Skin epidermis (tissue), 12 donors: ENCODE measurements at regions not wholly inside any gene's neighbourhood (a gene's known extent, or its start where the extent isn't known, plus 50 kb on each side); places are given as distances from the start of the nearest gene placed in this dataset.

Experiments used
- H3K27ac ChIP-seq, 21 experiments: fragments of 200-600 bp; sonication (generic) in 11 of 21; one replicate each; pipeline ENCODE4 v1.5.0; 2020; ENCODE audit warnings: mild to moderate bottlenecking in 3 of 21, inconsistent platforms in 2 of 21, moderate library complexity in 2 of 21
- H3K4me3 ChIP-seq, 7 experiments: fragments of 200-600 bp; sonication (generic) in 2 of 7; one replicate each; pipeline ENCODE4 v1.5.0; 2020; ENCODE audit warnings: inconsistent platforms in 2 of 7, mild to moderate bottlenecking in 2 of 7, moderate library complexity in 1 of 7

DNA sequence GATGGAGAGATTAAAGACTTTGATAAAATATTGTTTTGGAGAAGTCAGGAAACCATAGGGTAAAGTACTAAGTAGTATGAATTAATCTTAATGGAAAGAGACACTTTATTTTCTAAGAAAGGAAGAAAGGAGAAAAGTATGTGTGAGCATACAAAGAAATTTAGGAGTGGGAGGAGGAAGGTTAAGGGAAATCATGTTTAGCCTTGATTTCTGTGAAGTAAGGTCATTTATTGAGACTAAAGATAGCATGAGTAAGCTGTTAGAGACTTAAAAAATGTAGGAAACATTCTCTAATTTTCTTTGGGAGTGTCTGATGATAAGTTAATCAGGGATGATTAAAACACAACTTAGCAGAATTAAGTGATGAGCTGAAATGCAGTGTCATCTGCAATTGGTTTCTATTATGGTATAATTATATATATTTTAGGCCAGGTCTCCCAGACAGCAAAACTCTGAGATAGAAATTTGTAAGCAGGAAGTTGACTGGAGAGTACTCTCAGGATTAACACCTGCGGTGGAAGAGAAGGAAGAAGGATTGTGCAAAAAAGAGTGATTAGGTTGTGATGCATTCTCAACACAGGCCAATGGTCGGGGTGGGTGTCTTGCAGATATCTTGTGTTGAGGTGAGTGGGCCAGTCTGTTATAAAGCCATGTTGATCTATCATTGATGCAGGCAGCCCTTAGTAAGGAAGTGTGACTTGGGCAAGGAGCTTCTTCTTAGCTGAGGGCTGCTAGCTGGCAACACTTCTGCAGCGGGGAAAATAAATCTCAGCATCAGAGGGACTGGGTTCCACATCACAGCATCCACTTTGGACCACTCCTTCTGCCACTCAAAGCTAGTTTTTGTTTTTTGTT lies 256.2 kb downstream of the AEBP2 start:
- H3K27ac ChIP-seq = no peak overlapping the region
- H3K4me3 ChIP-seq = no peak overlapping the region

DNA sequence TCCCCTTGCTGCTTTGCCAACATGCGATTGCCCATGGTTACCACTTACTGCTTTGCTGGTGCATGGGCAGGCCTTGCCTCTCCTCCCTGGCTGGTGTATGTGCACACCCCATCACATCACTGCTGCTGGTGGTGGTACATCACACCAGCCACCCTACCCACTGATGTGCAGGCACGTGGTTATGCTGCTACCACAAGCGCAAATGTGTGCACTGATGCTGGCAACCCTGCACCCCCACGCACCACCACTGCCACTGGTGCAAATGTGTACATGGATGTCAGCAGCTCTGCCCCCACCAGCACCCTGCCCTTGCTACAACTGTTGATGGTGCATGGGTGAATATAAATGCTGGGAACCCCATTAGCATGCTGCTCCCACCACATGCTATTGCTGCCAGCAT lies 261.7 kb downstream of the AEBP2 start:
- Histone ChIP-seq H3K27ac (no peak overlapping the region), H3K4me3 (no peak overlapping the region)

DNA sequence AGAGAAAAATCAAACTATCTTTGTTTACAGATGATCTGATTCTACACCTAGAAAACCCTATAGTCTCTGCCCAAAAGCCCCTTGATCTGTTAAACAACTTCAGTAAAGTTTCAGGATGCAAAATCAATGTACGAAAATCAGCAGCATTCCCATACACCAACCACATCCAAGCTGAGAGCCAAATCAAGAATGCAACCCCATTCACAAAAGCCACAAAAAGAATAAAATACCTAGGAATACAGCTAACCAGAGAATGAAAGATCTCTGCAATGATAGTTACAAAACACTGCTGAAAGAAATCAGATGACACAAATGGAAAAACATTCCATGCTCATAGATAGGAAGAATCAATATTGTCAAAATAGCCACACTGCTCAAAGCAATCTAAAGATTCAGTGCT lies 265.7 kb downstream of the AEBP2 start:
- no peak overlapping the region for H3K27ac ChIP-seq
- no peak overlapping the region for H3K4me3 ChIP-seq

DNA sequence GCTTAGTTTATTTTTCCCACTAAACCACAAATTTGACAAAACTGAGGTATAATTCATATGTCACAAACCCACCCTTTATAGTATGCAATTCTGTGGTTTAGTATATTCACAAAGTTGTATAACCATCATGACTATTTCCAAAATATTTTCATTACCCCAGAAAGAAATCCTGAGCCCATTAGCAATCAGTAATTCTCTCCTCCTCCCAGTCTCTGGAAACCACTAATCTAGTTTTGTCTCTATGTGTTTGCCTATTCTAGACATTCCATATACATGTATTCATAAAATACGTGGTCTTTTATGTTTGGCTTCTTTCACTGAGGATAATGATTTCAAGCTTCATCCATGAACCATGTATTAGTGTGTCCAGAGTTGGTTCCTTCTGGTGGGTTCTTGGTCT lies 267.6 kb downstream of the AEBP2 start:
- Histone ChIP-seq H3K4me3 (no peak overlapping the region), H3K27ac (no peak overlapping the region)

DNA sequence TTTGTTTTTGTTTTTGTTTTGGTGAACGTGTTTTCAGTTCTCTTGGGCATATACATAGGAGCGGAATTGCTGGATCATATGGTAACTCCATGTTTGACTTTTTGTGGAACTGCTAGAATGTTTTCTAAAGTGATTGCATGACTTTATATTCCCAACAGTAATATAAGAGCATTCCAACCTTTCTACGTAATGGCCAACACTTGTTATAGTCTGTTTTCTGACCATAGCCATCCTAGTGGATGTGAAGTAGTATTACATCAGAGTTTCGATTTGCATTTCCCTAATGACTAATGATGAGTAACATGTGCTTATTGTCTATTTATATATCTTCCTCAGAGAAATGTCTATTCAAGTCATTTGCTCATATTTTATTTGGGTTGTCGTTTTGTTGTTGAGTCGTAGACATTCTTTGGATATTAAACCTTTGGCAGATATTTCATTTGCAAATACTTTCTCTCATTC lies 268.7 kb downstream of the AEBP2 start:
- Histone ChIP-seq H3K27ac (no peak overlapping the region), H3K4me3 (no peak overlapping the region)

DNA sequence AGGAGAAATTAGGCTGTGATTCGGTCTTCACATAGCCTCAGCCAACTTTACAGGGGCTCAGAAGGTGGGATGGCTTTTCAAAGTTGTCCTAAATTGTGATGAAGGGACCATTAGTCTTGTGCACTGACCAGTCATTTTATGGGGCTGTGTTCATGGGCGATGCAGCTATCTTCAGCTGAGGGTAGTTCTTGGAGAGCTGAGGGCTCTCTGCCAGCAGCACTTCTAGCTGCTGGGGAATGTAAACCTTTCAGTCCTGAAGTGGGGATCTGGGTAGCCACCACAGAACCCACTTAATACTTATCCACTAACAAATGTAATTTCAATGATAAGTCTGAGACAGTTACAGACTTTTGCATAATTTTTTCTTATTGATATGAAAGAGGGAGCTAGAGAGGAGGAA lies 270.6 kb downstream of the AEBP2 start:
- H3K4me3 ChIP-seq = no peak overlapping the region

DNA sequence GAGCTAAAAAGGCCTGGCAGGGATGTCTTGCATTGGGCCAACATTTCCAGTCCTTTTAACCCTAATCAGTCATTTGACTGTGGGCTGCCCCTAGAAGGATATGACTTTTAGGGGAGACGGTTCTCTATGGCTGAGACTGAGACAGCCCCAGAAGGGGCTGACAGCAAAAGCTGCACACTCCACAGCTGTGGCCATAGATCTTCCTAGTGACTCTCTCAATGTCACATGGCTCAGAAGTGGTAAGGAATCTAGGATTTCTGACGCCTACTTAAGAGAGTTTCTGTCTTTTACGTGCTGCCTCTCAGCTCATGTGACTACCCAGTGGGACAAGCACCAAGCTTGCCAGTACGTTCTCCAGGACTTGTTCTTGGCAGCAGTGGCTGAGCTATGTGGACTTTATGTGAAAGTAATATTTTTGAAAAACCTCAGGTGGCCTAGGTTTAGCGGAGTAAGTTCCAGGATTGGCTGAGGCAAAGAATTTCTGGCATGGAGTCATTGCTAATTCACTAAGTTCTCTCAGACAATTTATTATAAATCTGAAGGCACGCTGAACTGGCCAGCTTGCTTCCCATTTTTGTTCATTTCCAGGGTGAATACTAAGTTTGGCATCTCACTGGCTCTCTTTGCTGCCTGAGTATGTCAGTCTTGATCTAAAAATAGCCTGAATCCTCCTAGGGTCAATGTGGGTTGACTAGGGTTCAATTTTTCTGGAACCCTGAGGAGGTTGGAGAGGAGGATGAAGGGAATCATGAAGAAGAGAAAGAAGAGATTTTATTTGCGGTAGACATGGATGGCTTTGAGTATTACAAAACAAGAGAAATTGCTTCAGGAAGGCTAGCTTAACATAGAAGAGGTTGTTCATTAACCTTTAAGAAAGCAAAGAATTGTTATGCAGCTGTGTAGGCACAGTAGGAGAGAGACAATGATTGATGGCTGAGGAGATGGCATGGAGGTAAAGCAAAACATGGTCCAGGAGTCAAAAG lies 271.8 kb downstream of the AEBP2 start:
- Histone ChIP-seq H3K4me3 (no peak overlapping the region), H3K27ac (peak overlapping the region in 1 of 21 experiments; percentile 18)

More for the DNA sequence above, 270.6 kb downstream of the AEBP2 start:
- H3K27ac ChIP-seq = no peak overlapping the region

DNA sequence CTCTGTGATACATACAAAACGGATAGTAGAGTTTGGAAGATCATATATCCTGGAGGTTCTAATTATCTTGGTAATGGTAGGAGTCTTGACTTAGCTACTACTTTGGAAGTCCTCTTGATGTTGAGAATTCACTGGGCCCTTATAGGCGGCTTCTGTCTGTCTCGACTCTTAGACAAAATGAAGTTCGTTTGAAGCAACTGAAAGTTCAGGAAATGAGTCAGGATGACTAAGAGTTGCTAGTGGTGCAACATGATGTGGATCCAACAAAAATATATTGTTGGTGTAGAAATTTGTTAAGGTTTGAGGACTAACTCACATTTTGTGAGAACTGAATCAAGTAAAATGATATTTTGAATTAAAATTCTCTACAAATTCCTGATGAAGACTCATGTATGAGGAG lies 272.7 kb downstream of the AEBP2 start:
- H3K27ac ChIP-seq = no peak overlapping the region
- H3K4me3 ChIP-seq = no peak overlapping the region

DNA sequence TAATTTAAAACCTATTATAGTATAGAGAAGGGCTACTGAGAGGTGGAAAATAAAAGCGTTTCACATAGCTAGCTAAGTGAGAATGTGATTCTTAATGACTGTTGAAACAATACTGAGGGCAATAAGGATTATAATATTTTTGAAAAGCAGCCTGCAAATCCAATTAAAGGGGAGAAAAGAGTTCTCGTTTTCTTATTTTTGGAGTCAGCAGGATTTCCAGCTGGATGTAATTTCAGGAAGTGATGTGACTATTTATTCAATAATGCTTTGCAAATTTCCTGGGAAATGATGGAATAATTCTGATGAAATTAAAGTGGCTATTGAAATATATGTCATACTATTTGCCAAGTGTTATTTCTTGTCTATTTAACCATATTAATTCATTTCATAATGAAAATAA lies 279.1 kb downstream of the AEBP2 start:
- Histone ChIP-seq H3K4me3 (no peak overlapping the region), H3K27ac (no peak overlapping the region)

DNA sequence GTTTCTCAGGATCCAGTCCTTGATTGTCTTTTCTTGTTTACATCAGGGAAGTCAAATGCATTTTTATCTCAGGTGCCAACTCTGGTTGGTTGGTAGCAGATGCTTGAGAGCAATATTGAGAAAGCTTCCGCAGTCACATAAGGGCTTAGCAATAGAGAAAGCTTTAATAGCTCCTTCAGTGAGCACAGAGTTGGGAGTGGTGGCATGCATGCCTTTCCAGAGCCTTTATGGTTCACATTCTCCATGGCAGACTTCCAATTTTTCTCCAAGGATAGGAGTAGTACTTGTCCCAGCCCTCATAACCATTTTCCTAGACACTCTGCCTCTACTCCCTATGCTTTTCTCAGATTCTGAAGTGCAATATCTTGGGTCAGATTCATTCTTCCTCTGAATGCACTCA lies 280.4 kb downstream of the AEBP2 start:
- Histone ChIP-seq H3K4me3 (no peak overlapping the region), H3K27ac (no peak overlapping the region)

DNA sequence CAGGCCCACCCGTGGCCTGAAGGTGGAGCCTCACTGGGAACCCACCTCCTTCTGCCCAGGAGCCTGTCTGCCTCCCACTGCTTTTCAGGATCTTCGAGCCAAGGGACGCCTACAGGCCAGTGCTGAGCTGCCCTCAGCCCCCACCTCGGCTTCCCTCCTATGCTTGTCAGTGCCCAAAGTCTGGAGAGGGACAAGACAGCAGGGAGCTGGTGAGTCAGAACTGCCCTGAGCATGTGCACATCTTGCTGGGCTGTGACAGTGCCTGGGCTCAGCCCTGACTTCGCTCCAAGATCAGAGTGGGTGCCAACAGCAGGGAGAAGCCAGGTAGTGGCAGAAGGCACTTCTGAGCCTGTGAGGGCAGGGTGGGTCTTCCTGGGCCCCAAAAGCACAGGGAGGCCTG lies 286.8 kb downstream of the AEBP2 start:
- H3K27ac ChIP-seq = no peak overlapping the region
- no peak overlapping the region for H3K4me3 ChIP-seq

DNA sequence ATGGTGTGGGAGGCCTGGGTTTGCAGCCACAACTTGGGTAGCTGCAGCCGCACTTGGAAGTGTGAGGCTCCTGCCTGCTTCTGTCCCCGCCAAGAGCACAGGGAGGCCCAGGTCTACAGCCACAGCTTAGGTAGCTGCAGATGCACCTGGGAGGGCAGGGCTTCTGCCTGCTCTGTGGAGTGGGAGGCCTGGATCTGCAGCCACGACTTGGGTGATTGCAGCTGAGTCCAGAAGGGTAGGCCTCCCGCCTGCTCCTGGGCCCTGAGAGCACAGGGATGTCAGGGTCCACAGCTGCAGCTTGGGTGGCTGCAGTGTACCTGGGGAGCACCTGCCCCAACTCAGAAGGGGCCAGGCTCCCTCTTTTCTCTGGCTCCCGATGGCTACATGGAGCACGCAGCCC lies 287.3 kb downstream of the AEBP2 start:
- no peak overlapping the region for H3K4me3 ChIP-seq

DNA sequence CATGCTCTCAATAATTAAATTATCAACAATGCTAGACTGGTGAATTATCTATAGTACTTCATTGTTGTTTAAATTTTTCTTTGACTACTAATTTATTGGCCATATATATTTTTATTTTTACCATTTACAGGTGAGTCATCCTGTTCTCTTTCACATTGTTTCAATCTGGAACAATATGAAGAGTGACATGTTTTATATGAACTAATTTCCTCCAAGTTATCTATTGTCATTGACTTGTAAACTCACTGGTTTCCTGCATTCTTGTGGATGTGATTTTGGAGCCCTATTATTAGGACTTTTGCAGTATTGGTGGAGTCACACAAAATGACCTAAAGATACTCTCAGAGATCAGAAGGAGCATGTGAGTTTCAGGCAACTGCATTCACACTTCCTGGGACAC lies 297.7 kb downstream of the AEBP2 start:
- H3K27ac ChIP-seq = no peak overlapping the region
- H3K4me3 ChIP-seq = no peak overlapping the region

More for the DNA sequence above, 287.3 kb downstream of the AEBP2 start:
- no peak overlapping the region for H3K27ac ChIP-seq

DNA sequence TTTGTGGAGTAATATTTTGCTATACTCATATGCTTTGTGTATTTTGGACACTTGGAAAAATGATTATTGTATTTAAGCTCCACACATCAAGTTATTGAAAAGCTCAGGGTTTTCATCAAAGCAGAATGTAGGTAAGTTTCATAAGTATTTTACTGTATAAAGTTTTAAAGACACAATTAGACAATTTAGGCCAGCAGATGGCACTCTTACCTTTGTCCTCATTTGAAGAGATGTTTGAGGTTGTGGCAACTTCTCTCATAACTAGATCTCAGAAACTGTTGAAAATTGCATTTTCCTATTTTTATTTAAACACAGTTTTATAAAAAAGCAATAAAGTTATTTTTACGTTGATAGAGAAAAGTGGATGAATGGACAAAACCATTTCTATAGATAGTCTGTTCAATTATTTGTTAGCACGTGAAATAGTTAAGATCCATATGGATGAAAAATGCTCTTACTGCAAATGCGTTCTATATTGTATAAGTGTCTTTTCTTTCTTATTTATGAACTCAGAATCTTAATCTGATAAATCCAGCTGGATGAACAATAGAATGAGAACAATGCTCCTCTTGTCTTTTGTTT lies 300.0 kb downstream of the AEBP2 start:
- H3K27ac ChIP-seq = no peak overlapping the region
- no peak overlapping the region for H3K4me3 ChIP-seq

DNA sequence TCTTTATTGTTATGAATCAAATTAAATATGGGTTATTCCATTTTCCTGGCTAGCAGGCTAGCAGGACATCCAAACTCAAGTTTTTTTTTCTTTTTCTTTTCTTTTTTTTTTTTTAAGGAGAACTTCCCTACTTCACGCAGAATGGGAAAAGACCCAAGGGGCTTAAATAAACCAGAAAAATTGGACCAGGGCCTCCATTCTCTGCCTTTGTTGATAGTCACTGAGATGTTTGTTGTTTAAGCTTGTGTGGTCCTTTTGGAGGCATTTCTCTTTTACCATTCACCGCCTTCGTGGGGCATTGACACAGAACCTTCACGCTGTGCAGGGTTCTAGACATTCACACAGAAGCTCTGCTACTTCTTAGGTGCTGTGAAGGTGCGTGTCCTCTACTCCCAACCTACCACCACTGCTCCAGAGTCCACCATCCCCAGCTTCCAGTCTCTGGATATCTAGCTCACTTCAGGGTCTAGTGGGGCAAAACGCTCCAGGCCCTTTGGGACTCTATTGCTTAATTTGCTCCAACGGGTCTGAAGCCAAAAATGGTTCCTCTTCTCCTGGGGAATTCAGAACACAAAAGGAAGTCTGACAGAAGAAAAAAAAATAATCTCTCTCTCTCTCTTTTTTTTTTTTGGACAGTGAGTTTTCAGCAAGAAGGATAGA lies 301.3 kb downstream of the AEBP2 start:
- Histone ChIP-seq H3K4me3 (no peak overlapping the region), H3K27ac (peak overlapping the region in 1 of 21 experiments; percentile 17)

DNA sequence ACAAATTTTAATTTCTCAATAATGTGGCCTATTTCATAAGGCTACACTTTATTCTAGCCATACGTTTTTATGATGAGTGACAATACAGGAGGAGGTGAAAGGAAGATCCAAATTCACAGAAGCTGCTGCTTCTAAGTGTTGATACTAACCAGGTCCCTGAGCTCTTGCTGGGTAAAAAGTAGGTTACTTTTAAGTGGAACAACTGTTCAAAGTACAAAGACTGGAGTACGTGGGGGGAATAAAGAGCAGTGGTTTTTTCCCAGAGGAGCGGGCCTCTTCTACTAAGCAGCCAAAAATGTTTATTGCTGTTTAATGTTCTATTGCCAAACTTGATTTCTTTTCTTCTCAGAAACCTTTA lies 301.8 kb downstream of the AEBP2 start:
- peak overlapping the region in 1 of 21 experiments; percentile 17 for H3K27ac ChIP-seq
- no peak overlapping the region for H3K4me3 ChIP-seq

DNA sequence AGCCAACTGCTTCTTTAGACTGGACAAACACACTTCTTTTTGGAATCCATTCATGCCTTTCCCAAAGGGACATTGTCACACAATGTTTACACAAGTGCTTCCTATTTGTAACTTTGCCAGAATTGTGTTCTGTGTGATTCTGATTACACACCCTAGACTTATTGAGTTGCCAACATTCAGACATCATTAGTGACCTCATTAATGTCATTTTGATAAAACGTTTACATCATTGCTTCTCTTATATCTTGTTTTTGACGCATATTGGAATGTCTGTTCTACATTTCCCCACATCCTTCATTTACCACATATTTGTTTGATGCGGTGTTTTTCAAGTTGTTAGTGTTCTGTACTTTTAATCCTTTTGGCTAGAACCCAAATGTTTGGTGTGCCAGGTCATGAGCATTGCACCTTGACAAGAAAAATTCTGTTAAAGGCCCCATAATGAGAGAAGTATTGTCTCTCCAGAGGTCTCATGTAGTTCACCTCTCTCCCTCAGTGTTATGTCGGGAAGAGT lies 305.5 kb downstream of the AEBP2 start:
- peak overlapping the region in 1 of 21 experiments; percentile 32 for H3K27ac ChIP-seq
- H3K4me3 ChIP-seq = no peak overlapping the region

DNA sequence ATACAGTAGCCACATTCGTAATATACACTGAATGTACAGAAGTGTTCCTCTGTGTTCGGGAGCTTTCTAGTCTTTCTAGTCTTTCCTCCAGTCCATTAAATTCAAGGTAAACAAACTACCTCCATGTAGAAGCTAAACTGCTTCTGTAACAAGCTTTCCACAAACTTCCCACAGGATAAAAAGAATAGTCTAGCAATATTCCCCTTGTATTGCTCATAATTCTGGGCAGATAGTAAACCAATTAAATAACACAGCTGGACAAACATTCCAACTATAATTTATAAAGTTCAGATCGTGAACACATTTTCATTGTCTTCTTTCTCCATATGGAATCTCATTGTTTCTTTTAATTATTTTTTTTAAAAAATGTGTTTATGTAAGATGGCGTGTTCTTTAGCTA lies 307.2 kb downstream of the AEBP2 start:
- Histone ChIP-seq H3K4me3 (no peak overlapping the region), H3K27ac (peak overlapping the region in 1 of 21 experiments; percentile 1)

DNA sequence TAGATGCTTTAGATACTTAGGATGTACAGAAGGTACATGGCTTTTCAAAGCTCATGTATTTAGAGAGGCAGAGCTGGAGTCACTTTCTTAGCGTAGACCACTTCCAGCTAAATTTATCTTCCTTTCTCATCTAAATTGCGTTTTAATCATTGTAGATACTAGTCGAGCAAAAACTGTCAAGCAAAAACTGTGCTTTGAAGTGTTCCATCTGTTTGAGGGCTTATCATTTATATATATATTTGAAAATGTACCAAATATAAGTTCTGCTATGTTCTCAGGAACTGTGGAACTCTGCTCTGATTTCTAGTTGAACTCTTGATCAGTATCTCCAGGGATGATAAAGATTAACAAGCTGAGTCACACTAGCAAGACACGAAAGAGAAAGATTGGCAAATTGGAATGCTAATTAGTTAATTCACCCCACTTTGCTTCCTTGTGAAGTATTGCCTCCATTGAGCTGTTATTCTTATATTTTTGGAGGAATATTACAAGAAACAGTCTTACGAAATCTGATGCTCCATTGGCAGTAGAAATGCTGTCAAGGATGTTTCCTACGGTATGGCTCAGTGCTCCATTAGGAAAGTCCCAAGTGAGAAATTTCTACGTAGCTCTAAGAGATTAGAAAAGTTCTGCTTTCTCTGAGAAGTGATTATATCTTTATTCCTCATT lies 310.7 kb downstream of the AEBP2 start:
- H3K27ac ChIP-seq = no peak overlapping the region

More for the DNA sequence above, 310.7 kb downstream of the AEBP2 start:
- H3K4me3 ChIP-seq = no peak overlapping the region
